GM10266 (cell line): ENCODE measurements at regions not wholly inside any gene's neighbourhood (a gene's known extent, or its start where the extent isn't known, plus 50 kb on each side); places are given as distances from the start of the nearest gene placed in this dataset.

Source experiments
- DNase-seq: peaks from one replicate; pipeline ENCODE4 v3.0.0; 2012; ENCODE audit errors: extremely low spot score
- CTCF ChIP-seq: IDR thresholded peaks from 2 replicates; pipeline ENCODE4 v1.5.1; 2012; ENCODE audit warnings: mild to moderate bottlenecking, low read depth; ENCODE audit not compliant: control insufficient read depth, insufficient read depth; ENCODE audit errors: missing control alignments

DNA sequence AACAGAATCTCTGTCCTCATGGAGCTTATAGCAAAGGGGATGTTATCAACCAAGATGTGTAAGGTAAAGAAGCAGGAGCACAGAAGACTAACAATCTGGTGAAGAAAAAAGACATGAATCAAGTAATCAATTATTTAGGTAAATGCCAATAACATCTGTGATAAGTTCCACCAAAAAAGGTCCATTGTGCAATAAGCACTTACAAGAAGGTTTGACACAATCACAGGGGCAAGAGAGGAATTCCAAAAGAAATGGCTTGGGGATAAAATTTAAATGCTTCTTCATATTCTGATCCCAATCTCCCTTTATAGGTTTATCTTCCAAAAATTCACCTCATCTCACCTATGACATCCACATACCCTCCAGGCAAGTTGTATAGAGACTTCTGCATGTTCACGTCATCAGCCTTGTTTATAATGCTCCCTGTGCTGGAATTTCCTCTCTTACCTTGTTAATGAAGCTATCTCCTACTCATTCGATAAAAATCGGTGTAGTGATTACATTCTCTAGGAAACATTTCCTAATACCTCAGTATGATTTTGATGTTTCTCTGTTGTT is 53.6 kb upstream of the DPT start:
- no peak for TF ChIP-seq CTCF
- DNase-seq: no peak

DNA sequence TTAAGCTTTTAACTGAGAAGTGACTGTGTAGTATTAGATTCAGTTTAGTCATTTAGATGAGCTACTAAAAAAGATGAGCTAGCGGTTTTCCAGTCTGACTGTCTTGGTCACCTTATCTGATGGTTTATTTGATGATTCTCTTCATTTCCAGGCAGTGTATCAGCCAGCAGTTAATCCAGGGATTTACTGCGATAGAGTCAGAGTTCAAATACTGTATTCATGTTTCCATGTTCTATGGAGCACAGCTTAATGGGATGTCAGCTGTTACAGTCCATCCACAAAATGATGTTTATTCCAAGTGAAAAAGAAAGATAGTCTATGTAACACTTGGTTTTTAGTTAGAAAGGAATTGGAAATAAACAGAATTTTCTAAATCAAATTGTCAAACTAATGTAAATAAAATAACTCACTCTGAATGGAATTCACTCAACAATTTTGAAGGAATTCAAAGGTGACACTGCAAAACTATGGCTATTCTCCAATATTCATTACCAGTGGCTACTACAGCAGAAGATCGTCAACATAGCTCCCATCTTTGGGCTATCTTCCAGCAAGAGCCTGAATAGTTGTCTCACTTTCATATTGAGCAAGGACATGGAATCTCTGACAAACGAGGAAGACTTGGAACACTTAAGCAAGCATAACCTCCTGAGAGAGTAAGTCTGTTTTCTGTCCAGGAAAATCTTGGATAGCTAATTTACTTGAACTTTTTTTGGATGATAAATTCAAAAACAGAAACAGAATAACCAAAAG is 54.6 kb upstream of the DPT start:
- no peak for TF ChIP-seq CTCF
- no peak for DNase-seq

GRCh38 chr1:168786476-168787330 is 57.7 kb upstream of the DPT start:
- DNase-seq: no peak
- TF ChIP-seq CTCF: no peak

DNA sequence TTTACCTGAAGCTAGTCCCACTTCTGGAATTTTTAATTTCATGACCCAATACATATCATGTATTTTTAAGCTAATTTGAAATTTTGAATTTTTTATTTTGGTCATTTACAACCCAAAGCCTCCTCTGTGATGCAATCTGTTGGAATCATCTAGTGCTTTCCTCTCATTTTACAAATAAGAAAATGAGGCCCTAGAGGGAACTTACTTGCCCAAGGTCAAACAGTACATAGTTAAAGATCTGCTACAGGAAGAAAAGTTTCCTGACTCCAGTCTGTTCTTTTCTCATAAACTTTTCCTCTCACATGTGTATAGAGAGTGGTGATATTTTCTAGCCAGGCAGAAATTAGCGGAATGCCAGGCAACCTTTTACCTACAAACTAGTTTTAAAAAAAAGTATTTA is 59.3 kb upstream of the DPT start:
- no peak for DNase-seq
- TF ChIP-seq CTCF: no peak

GRCh38 chr1:168789501-168789900 is 60.5 kb upstream of the DPT start:
- TF ChIP-seq CTCF: no peak
- no peak for DNase-seq

- peak; percentile 20 for DNase-seq
- no peak for TF ChIP-seq CTCF
Observed at GRCh38 chr1:168792142-168792541, 63.1 kb upstream of the DPT start.
